AG09319 (cell line): ENCODE measurements at regions not wholly inside any gene's neighbourhood (a gene's known extent, or its start where the extent isn't known, plus 50 kb on each side); places are given as distances from the start of the nearest gene placed in this dataset.
"Not testable (repeated sequence)": the region's sequence is repeated elsewhere in the genome, so short reads cannot be mapped to it uniquely, and the experiment has no call there.

Experiments used
- DNase-seq: peaks from one replicate; pipeline ENCODE4 v3.0.0-alpha.2; 2010; ENCODE audit warnings: low read depth; ENCODE audit errors: extremely low read depth
- TF ChIP-seq, protein P1 (sequence below): IDR thresholded peaks from 2 replicates; pipeline ENCODE4 v1.5.1; 2011; ENCODE audit warnings: low read depth, mild to moderate bottlenecking, inconsistent platforms, low read length, moderate library complexity

DNA sequence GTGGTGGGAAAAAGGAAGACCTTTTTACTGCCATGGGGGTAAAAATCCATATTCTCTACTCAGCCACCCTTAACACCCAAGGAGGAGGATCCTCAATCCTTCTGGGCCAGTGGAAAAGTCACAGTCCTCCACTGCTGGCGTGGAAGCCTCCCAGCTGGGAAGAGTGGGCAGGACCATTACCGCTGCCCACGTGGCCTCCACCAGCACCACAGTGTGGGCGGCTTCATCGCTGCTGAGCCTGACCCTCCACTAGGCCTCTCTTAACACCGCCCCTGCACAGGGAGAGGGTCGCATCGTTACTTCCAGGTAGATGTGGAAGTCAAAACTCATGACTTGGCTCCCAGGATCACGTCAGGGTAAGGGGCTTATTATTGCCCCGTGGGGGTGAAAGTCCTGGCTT is 656.5 kb downstream of the SUCLG1 start:
- TF ChIP-seq, protein P1, sequence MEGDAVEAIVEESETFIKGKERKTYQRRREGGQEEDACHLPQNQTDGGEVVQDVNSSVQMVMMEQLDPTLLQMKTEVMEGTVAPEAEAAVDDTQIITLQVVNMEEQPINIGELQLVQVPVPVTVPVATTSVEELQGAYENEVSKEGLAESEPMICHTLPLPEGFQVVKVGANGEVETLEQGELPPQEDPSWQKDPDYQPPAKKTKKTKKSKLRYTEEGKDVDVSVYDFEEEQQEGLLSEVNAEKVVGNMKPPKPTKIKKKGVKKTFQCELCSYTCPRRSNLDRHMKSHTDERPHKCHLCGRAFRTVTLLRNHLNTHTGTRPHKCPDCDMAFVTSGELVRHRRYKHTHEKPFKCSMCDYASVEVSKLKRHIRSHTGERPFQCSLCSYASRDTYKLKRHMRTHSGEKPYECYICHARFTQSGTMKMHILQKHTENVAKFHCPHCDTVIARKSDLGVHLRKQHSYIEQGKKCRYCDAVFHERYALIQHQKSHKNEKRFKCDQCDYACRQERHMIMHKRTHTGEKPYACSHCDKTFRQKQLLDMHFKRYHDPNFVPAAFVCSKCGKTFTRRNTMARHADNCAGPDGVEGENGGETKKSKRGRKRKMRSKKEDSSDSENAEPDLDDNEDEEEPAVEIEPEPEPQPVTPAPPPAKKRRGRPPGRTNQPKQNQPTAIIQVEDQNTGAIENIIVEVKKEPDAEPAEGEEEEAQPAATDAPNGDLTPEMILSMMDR: no peak
- DNase-seq: no peak

DNA sequence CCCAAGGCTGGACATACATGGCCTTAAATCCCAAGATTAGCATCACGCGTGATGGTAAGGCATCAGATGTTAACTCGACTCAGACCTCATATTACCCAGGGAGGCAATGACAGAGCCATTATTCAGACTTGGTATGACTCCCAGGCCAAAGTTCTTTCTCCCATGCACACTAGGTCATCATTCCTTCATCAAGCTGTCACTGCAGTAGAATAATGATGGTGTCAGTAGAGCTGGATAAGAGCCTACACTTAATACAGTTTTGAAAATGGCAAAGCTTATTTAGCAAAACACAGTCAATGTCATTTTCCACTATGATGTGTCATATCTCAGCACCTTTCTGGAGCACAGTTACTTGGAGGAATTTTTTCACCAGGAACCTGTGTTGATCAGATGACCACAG is 663.3 kb downstream of the SUCLG1 start:
- DNase-seq: no peak
- TF ChIP-seq, protein P1: no peak

DNA sequence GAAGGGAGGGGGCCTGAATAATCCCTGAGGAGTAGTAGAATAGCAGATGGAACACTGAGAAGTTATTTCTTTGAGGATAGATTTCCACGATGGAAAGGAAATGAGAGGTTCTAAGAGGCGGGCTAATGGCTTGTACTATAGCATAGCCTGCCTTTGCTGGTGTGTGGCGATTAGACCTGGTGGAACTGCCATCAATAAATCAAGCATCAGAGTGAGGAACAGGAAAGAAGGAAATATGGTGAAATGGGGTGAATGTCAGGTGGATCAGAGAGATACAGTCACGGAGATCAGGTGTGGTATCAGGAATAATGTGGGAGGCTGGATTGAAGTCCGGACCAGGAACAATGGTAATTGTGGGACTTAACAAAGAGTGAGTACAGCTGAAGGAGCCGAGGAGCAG is 668.6 kb downstream of the SUCLG1 start:
- DNase-seq: not testable (repeated sequence)

DNA sequence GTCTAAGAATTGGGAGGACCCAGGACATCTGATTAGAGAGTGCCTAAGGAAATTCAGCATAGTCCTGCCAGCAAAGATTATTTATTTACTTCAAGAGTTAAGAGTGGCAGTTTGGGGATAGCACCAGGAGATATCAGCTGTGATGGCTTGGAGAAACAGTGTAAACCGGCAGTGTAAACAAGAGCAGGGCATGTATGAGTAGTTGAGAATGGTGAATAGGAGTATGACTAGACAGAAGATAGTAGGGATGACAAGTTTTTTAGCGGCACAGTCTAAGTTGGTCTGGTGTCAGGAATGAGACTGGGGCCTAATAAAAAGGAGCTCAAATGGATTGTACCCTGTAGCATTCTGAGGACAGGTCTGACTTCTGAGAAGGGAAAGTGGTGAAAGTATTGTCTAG is 669.4 kb downstream of the SUCLG1 start:
- DNase-seq: not testable (repeated sequence)

DNA sequence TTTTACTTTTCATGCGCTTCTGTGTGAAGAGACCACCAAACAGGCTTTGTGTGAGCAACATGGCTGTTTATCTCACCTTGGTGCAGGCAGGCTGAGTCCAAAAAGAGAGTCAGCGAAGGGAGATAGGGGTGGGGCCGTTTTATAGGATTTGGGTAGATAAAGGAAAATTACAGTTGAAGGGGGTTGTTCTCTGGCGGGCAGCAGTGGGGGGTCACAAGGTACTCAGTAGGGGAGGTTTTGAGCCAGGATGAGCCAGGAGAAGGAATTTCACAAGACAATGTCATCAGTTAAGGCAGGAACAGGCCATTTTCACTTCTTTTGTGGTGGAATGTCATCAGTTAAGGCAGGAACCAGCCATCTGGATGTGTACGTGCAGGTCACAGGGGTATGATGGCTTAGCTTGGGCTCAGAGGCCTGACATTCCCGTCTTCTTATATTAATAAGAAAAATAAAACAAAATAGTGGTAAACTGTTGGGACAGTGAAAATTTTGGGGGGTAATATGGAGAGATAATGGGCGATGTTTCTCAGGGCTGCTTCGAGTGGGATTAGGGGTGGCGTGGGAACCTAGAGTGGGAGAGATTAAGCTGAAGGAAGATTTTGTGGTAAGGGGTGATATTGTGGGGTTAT is 670.0 kb downstream of the SUCLG1 start:
- not testable (repeated sequence) for DNase-seq

DNA sequence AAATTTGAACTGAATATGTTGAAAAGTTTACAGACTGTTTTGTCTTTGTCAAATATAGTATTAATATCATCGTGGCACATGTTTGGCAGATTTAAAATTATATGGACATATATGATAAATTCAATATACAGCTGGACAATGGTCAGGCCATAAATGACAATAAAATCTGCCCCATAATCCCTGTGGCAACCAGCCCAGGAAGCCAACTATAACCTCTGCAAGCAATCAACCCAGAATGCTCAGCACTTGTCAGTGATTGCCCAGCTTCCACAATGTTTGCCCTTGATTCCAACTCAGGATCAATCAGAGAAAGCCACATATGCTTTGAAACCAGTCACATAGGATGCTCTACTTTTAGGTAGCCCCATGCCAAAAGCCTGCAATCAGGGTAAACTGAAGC is 671.9 kb downstream of the SUCLG1 start:
- no peak for DNase-seq

DNA sequence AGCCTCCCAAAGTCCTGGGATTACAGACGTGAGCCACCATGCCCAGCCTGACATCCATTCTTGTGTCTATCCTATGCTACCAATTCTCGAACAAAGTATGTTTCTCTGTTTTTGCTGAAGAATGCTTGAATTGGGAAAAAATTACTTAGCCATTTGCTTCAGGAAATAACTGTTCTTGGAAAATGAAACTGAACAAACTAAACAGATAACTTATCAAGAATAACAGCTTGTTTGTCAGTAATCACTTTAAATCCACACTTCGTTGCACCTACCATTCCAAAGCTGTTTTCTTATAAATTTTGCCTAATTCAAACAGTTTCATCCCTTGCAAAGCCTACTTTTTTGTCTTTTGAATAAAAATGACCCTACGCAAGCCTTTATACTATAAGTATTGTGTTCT is 672.9 kb downstream of the SUCLG1 start:
- DNase-seq: no peak
- TF ChIP-seq, protein P1: no peak

More for the DNA sequence above, 671.9 kb downstream of the SUCLG1 start:
- TF ChIP-seq, protein P1: no peak

DNA sequence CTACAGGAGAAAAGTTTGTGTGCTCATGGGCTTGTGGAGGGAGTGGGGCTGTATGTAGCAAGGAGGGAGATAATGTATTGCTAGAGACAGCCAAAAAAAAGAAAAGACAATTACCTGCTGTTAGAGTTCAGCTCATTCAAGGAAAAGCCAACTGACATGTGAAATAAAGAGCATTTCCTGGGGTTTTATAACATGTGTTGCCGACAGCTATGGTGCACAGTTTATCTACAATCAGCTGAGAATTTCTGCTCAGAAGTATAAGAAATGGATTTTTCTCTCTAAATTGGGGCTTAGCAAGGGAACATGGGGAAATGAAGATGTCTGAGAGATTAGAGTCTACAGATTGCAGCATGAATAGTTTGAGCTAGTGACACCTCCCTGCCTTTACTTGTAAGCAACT is 674.1 kb downstream of the SUCLG1 start:
- TF ChIP-seq, protein P1: no peak
- DNase-seq: no peak

DNA sequence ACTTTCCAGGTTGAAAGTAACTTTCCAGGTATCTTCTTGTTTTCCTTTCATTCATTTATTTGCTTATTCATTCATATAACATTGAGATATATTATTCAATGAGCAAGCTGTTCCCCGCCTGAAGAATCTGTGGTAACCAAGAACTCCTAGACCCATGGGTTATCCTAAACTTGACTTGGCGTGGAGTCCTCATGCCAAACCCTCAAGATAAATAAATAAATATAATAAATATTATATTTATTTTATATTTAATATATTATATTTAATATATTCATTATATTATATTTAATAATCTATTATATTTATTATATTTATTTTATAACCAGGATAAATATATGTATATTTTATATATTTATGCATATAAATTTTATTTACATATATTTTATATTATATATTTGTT is 674.8 kb downstream of the SUCLG1 start:
- DNase-seq: no peak
- TF ChIP-seq, protein P1: no peak
